ENCODE measurements at regions not wholly inside any gene's neighbourhood (a gene's known extent, or its start where the extent isn't known, plus 50 kb on each side); places are given as distances from the start of the nearest gene placed in this dataset.

- no peak for DNase-seq
Observed at GRCh38 chr7:31398815-31399214, 58.3 kb upstream of the NEUROD6 start.

DNA sequence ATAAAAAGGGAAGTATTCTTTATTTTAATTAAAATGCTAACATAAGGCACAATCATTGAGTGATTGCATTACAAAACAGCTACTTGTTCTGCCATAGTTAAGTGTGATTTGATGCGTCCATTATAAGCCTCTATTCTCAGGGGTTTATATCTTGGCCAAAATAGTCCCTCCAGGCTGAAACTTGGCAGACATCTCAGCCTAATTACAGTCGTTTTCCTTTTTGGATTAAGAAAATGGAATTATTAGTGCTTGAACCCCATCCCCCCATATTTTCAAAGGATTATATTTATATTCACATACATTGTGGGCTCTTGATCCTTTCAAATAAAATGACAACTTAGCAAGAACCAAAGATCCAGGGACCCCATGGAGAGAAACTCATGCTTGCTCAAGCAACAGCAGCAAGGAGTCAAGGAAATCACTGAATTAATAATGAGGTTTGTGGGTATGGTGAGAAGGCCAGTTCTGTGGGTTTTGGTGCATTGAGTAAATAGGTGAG lies 66.7 kb upstream of the NEUROD6 start:
- DNase-seq, result no peak

DNA sequence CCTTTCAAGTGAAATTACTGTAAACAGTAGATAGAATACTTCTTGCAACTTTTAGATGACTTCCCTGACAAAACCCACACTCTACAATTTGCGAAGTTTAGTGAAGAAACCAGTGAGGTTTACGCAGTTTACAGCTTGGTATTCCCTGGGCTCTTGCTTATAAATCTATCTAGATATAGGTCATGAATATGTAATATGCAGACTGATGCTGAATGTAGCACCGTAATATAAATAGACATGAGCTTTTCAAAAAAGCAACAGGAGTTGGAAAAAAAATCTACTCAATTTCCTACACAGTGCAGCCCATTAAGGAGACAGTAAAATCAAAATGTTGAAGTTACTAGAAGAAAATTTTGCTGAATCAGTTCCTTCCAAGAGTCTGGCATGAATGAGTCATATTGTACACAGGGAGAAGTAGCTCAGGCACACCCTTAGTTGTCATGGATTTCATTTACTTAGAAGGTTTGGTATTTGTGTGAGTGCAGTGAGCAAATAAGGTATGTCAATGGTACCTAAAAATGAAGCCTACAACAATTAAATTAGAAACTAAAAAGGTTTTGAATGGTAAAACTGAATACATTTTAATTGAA lies 67.7 kb upstream of the NEUROD6 start:
- no peak for DNase-seq

- no peak for DNase-seq
Observed at GRCh38 chr7:31410265-31410664, 69.7 kb upstream of the NEUROD6 start.

- DNase-seq, result no peak
Observed at GRCh38 chr7:31411416-31411815, 70.9 kb upstream of the NEUROD6 start.

- no peak for DNase-seq
Observed at GRCh38 chr7:31413766-31414165, 73.2 kb upstream of the NEUROD6 start.

DNA sequence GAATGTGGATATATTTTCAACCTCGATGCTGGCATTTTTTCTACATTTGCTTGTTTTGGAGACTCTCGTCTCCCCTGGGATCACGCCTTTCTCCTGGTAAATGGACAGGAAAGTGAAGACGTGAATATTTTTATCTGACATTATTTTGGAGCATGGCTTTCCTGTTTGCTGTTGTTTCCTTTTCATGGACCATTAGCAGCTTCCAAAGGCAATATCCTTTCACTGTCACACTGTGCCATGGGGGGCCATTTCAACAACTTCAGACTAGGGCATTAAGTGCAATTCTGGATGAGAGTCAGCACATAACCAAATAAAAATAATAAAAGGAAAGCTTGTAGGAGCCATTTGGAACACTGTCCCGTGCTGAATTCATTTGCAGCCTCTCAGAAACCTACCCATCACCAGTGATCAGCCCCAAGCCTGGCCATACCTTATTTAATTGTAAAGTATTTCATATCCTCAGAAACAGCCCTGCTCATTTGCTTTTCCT lies 75.9 kb upstream of the NEUROD6 start:
- no peak for DNase-seq

GRCh38 chr7:31418928-31419327 lies 78.4 kb upstream of the NEUROD6 start:
- DNase-seq, result no peak

DNA sequence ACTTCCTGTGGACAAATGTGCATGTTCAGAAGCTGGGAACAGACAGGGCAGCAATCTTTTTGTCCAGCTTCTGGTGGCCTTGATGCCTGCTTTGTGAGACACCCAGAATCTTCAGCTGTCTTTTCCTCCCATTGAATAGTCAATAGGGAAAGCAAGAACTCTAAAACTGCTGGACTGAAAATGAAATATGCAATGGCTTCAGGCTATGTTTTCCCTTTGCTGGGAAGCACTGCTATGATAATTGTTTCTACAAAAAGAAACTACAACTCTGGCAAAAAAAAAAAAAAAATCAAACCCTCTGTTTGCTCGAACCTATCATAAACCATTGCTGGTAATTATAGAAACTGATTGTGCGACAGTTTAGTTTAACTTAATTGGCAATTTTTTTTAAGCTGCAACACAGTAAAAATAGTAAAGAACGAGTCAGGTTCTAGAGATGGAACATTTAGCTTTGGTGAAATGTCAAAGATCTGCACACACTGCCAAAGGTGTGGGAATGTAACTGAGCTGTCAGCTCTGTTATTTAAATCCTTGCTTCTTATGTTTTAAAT lies 79.1 kb upstream of the NEUROD6 start:
- no peak for DNase-seq

GRCh38 chr7:31420948-31421347 lies 80.4 kb upstream of the NEUROD6 start:
- no peak for DNase-seq

GRCh38 chr7:31421607-31422006 lies 81.1 kb upstream of the NEUROD6 start:
- no peak for DNase-seq

GRCh38 chr7:31423994-31424393 lies 83.5 kb upstream of the NEUROD6 start:
- no peak for DNase-seq

- no peak for DNase-seq
Observed at GRCh38 chr7:31432176-31432575, 81.7 kb upstream of the ITPRID1 start.

GRCh38 chr7:31432836-31433340 lies 81.0 kb upstream of the ITPRID1 start:
- no peak for DNase-seq

GRCh38 chr7:31437250-31437865 lies 76.5 kb upstream of the ITPRID1 start:
- no peak for DNase-seq

- DNase-seq, result no peak
Observed at GRCh38 chr7:31439165-31439564, 74.7 kb upstream of the ITPRID1 start.

- no peak for DNase-seq
Observed at GRCh38 chr7:31440511-31440910, 73.4 kb upstream of the ITPRID1 start.

DNA sequence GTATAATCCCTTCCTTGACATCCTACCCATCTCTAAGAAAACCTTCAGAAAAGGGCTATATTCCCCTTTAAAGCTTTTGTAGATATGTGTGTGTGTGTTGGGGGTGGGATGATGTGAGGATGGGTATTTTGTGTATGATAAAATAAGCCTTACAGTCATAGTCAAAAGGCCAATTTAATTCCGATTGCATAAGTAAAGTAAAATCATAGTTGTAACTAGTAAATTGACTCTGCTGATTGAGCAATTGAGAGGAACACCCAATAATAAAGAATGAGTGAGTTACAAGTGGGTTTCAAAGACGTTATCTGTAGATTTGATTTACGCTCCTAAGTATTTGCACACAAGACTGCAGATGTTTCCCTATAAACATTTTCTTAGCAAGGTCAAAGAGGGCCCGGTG lies 71.3 kb upstream of the ITPRID1 start:
- no peak for DNase-seq

DNA sequence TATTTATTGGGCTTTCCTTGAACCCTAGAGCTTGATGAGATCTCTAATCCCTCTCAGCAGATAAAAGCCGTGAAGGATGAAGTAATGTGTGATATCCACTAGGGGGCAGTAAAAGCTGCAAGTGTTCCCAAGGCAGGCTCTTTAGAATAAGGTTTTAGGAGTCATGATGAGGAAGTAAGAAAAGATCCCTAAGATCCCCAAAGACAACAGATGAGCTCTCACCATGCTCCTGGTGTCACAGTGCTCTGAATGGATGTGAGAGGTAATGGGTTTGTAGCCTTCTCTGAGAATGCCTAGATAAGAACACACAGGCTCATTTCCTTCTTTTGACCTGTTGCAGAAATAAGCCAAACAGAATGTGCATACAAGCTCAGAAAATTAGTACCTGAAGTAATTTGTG lies 70.4 kb upstream of the ITPRID1 start:
- DNase-seq, result peak; percentile 51

- DNase-seq, result no peak
Observed at GRCh38 chr7:31444196-31444595, 69.7 kb upstream of the ITPRID1 start.

- no peak for DNase-seq
Observed at GRCh38 chr7:31445686-31446355, 68.1 kb upstream of the ITPRID1 start.

GRCh38 chr7:31448649-31449048 lies 65.2 kb upstream of the ITPRID1 start:
- DNase-seq, result no peak

GRCh38 chr7:31455844-31456243 lies 58.0 kb upstream of the ITPRID1 start:
- no peak for DNase-seq

All from left kidney (tissue), 1 donor.